ENCODE measurements at regions not wholly inside any gene's neighbourhood (a gene's known extent, or its start where the extent isn't known, plus 50 kb on each side); places are given as distances from the start of the nearest gene placed in this dataset.

DNA sequence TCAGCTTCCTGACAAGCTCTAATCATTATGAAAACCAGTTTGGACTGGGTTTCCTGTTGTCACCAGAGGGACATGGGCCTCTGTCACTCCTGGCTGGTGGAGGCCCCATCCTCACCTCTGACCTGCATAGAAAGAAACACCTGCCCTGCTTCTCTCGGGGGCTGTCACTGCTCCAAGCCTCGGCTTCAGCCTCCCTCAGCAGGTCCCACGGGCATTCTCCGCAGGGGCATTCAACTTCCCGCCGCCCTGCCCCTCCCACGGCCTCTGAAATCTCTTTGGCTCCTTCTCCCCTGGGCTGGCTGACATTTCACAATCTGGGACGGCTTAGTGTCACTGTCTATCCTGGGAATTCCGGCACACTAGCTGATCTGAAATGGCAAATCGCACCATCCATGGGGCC lies 257.9 kb downstream of the CTTN start:
- Mint-ChIP-seq H3K27ac (ENCODE audit: unreplicated experiment) (no peak overlapping the region), H3K9me3 (ENCODE audit: low read depth) (peaks cover 4% of the 10 kb centered on the region), H3K36me3 (ENCODE audit: low read depth) (no peaks in the 10 kb centered on the region), H3K27me3 (ENCODE audit: low read depth) (peaks cover 26% of the 10 kb centered on the region), H3K4me3 (ENCODE audit: unreplicated experiment) (no peak overlapping the region), H3K4me1 (ENCODE audit: low read depth) (no peaks in the 10 kb centered on the region)
- no peak for DNase-seq (ENCODE audit: low spot score)
- TF ChIP-seq, protein P1, sequence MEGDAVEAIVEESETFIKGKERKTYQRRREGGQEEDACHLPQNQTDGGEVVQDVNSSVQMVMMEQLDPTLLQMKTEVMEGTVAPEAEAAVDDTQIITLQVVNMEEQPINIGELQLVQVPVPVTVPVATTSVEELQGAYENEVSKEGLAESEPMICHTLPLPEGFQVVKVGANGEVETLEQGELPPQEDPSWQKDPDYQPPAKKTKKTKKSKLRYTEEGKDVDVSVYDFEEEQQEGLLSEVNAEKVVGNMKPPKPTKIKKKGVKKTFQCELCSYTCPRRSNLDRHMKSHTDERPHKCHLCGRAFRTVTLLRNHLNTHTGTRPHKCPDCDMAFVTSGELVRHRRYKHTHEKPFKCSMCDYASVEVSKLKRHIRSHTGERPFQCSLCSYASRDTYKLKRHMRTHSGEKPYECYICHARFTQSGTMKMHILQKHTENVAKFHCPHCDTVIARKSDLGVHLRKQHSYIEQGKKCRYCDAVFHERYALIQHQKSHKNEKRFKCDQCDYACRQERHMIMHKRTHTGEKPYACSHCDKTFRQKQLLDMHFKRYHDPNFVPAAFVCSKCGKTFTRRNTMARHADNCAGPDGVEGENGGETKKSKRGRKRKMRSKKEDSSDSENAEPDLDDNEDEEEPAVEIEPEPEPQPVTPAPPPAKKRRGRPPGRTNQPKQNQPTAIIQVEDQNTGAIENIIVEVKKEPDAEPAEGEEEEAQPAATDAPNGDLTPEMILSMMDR (IDR thresholded peaks at IDR 0.05): no peak

DNA sequence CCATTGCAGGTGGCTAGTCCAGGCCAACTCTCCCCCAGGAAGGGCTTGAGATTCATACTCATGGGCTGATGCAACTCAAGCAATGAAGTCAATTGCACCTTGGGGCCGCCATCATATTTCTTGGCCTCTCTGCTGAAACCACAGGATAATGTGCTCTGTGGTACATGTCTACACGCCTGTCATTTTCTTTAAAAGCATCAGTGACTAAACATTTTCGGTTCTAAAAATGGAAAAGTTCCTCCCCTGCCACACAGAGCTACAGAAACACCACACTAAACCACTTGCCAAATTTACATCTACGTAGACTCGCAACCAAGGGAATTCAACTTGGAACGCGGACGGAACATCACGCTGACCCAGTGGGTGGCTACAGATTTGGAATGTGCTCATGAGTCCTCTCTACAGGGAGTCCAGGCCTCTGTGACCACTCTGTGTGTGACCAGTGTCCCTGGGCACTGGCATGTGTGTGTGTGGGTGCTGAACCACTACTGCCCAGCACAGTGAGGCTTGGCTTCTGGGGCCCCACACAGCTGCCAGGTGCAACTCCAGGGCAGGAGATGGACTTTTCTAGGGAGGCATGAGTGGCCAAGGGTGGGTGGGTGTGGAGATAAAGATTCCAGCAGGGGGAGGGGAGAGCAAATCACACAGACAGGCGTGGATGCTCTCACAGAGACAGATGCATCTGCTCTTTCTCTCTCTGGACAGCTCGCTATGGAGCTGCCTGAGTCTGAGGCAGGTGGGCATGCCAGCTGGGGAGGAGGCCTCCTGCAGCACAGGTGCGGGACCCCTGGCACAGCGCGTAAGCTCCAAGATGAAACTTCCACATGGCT lies 261.9 kb downstream of the CTTN start:
- peaks cover 43% of the 10 kb centered on the region for H3K27me3 Mint-ChIP-seq (ENCODE audit: low read depth)
- peaks cover 4% of the 10 kb centered on the region for H3K9me3 Mint-ChIP-seq (ENCODE audit: low read depth)
- TF ChIP-seq, protein P1 (IDR thresholded peaks at IDR 0.05): no peak
- peaks cover 7% of the 10 kb centered on the region for H3K4me1 Mint-ChIP-seq (ENCODE audit: low read depth)
- peaks cover 2% of the 10 kb centered on the region for H3K36me3 Mint-ChIP-seq (ENCODE audit: low read depth)
- DNase-seq (ENCODE audit: low spot score): no peak
- no peak overlapping the region for H3K27ac Mint-ChIP-seq (ENCODE audit: unreplicated experiment)
- H3K4me3 Mint-ChIP-seq (ENCODE audit: unreplicated experiment): no peak overlapping the region

DNA sequence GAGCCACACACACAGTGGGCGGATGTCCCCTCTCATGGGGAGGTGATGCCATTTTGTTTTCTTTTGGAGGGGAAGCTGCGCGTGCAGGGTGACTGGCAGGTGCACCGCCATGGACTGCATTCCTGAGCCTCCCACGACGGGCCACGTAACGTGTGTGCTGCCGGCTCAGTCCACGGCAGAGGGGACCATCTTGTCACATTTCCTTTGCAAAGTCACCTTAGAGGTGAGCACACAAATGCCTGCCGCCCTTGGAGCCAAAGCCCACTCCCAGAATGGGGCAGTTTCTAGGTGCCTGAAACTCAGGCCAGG lies 262.5 kb downstream of the CTTN start:
- peak; percentile 50 for DNase-seq (ENCODE audit: low spot score)
- H3K4me3 Mint-ChIP-seq (ENCODE audit: unreplicated experiment): no peak overlapping the region
- peaks cover 2% of the 10 kb centered on the region for H3K36me3 Mint-ChIP-seq (ENCODE audit: low read depth)
- H3K27me3 Mint-ChIP-seq (ENCODE audit: low read depth): peaks cover 43% of the 10 kb centered on the region
- H3K4me1 Mint-ChIP-seq (ENCODE audit: low read depth): peaks cover 7% of the 10 kb centered on the region
- no peak overlapping the region for H3K27ac Mint-ChIP-seq (ENCODE audit: unreplicated experiment)
- peaks cover 4% of the 10 kb centered on the region for H3K9me3 Mint-ChIP-seq (ENCODE audit: low read depth)
- TF ChIP-seq, protein P1 (IDR thresholded peaks at IDR 0.05): no peak

DNA sequence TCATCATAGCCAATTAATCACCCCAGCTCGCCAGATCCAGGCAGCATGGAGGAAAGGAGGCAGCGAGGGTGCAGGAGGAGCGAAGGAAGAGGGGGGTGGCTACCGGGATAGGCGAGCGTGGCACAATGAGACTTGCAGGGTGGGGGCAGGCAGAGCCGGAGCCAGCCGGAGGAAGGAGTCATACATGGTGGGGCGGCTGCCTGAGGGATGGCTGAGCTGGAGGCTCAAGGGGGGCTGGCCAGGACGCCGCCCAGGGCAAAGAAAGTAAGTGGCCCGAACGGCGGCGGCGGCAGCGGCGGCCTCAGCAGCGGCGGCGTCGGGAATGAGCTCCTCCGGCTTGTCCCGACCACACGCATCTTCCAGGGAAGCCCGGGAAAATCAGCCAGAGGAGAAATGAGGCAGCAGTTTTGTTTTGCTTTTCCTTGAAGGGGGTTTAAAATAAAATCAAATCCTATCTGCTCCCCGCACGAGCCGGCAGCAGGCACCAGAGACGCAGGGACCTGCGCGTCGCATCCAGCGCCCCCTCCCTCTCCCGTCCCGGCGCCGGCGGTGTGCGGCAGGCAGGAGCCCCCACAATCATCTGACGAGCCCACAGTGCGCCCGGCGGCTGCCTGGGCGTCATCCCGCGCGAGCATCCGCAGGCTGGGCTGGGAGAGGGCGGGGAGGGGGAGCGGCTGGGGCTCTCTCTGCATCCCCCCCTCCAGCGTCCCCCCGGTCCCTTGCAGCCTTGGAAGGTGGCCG lies 263.6 kb downstream of the CTTN start:
- Mint-ChIP-seq H3K27ac (ENCODE audit: unreplicated experiment) (no peak overlapping the region), H3K9me3 (ENCODE audit: low read depth) (peaks cover 4% of the 10 kb centered on the region), H3K27me3 (ENCODE audit: low read depth) (peaks cover 40% of the 10 kb centered on the region), H3K4me3 (ENCODE audit: unreplicated experiment) (peak overlapping the region; percentile 69), H3K4me1 (ENCODE audit: low read depth) (peaks cover 7% of the 10 kb centered on the region), H3K36me3 (ENCODE audit: low read depth) (peaks cover 2% of the 10 kb centered on the region)
- peak; percentile 65 for DNase-seq (ENCODE audit: low spot score)
- TF ChIP-seq, protein P1 (IDR thresholded peaks at IDR 0.05): no peak

GRCh38 chr11:70662691-70663098 lies 264.4 kb downstream of the CTTN start:
- peaks cover 2% of the 10 kb centered on the region for H3K36me3 Mint-ChIP-seq (ENCODE audit: low read depth)
- H3K9me3 Mint-ChIP-seq (ENCODE audit: low read depth): peaks cover 4% of the 10 kb centered on the region
- H3K4me1 Mint-ChIP-seq (ENCODE audit: low read depth): peaks cover 7% of the 10 kb centered on the region
- TF ChIP-seq, protein P1 (IDR thresholded peaks at IDR 0.05): no peak
- no peak overlapping the region for H3K27ac Mint-ChIP-seq (ENCODE audit: unreplicated experiment)
- no peak overlapping the region for H3K4me3 Mint-ChIP-seq (ENCODE audit: unreplicated experiment)
- peaks cover 38% of the 10 kb centered on the region for H3K27me3 Mint-ChIP-seq (ENCODE audit: low read depth)
- DNase-seq (ENCODE audit: low spot score): peak; percentile 78

Measured in chondrocyte (in vitro differentiated cells).